HepG2 (cell line): ENCODE measurements at regions not wholly inside any gene's neighbourhood (a gene's known extent, or its start where the extent isn't known, plus 50 kb on each side); places are given as distances from the start of the nearest gene placed in this dataset.

ENCODE experiments used
- GLMP ChIP-seq: sonication (generic); formaldehyde crosslinking; IDR thresholded peaks from 2 replicates; pipeline ENCODE4 v1.9.0; 2021; ENCODE audit warnings: missing genetic modification reagents, mild to moderate bottlenecking, borderline replicate concordance
- HDAC2 ChIP-seq: sonication (generic); formaldehyde crosslinking; IDR thresholded peaks from 2 replicates; pipeline ENCODE4 v1.4.0; 2020; ENCODE audit warnings: missing genetic modification reagents
- KDM2A ChIP-seq: sonication (generic); formaldehyde crosslinking; IDR thresholded peaks from 2 replicates; pipeline ENCODE4 v1.4.0; 2020; ENCODE audit warnings: low read depth, missing genetic modification reagents, borderline replicate concordance
- REST ChIP-seq, 2 experiments: IDR thresholded peaks; 2 replicates each; pipeline ENCODE4 v1.6.1; 2011 to 2012; ENCODE audit warnings: low read length in 2 of 2, borderline replicate concordance in 1 of 2, low read depth in 1 of 2, mild to moderate bottlenecking in 1 of 2, moderate library complexity in 1 of 2
- SMAD1 ChIP-seq: sonication (generic); formaldehyde crosslinking; IDR thresholded peaks from 2 replicates; pipeline ENCODE4 v1.4.0; 2020; ENCODE audit warnings: missing genetic modification reagents, low read depth, mild to moderate bottlenecking, borderline replicate concordance
- SOX5 ChIP-seq: IDR thresholded peaks from 2 replicates; pipeline ENCODE4 v1.6.1; 2016; ENCODE audit warnings: borderline replicate concordance
- ZNF3 ChIP-seq: IDR thresholded peaks from 2 replicates; pipeline ENCODE4 v1.7.0; 2017; ENCODE audit warnings: inconsistent platforms
- ZNF430 ChIP-seq: sonication (generic); formaldehyde crosslinking; IDR thresholded peaks from 2 replicates; pipeline ENCODE4 v1.9.0; 2021; ENCODE audit warnings: mild to moderate bottlenecking, missing genetic modification reagents
- ZNF503 ChIP-seq: sonication (generic); formaldehyde crosslinking; IDR thresholded peaks from 2 replicates; pipeline ENCODE4 v1.4.0; 2020; ENCODE audit warnings: missing genetic modification reagents
- TF ChIP-seq, protein P1 (sequence below): sonication (generic); formaldehyde crosslinking; IDR thresholded peaks from 2 replicates; pipeline ENCODE4 v1.5.0; 2020; ENCODE audit warnings: mild to moderate bottlenecking, missing genetic modification reagents

- TF ChIP-seq ZNF503 (CRISPR knock-in tag) (no peak), SOX5 (CRISPR knock-in tag) (no peak), ZNF430 (CRISPR knock-in tag) (no peak), ZNF3 (no peak), REST (IDR thresholded peaks at IDR 0.05; ENCODE audit: borderline replicate concordance in 1 of 2, low read depth in 1 of 2, low read length in 2 of 2) (no peak), KDM2A (CRISPR knock-in tag) (no peak), GLMP (CRISPR knock-in tag) (no peak), HDAC2 (CRISPR knock-in tag) (no peak), SMAD1 (CRISPR knock-in tag) (no peak)
- TF ChIP-seq, protein P1, sequence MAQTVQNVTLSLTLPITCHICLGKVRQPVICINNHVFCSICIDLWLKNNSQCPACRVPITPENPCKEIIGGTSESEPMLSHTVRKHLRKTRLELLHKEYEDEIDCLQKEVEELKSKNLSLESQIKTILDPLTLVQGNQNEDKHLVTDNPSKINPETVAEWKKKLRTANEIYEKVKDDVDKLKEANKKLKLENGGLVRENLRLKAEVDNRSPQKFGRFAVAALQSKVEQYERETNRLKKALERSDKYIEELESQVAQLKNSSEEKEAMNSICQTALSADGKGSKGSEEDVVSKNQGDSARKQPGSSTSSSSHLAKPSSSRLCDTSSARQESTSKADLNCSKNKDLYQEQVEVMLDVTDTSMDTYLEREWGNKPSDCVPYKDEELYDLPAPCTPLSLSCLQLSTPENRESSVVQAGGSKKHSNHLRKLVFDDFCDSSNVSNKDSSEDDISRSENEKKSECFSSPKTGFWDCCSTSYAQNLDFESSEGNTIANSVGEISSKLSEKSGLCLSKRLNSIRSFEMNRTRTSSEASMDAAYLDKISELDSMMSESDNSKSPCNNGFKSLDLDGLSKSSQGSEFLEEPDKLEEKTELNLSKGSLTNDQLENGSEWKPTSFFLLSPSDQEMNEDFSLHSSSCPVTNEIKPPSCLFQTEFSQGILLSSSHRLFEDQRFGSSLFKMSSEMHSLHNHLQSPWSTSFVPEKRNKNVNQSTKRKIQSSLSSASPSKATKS, result no peak
Measured at GRCh38 chr7:28885771-28886170, 72.4 kb downstream of the TRIL start (continued).
